H1 (cell line): ENCODE measurements at regions not wholly inside any gene's neighbourhood (a gene's known extent, or its start where the extent isn't known, plus 50 kb on each side); places are given as distances from the start of the nearest gene placed in this dataset.

ENCODE experiments used
- ATF3 ChIP-seq: IDR thresholded peaks from 2 replicates; pipeline ENCODE4 v1.6.1; 2011; ENCODE audit warnings: low read depth, mild to moderate bottlenecking, low read length; ENCODE audit not compliant: insufficient read depth
- CHD2 ChIP-seq: IDR thresholded peaks from 2 replicates; pipeline ENCODE4 v1.6.1; 2012; ENCODE audit warnings: low read length, improper control_type of control experiment
- CHD7 ChIP-seq: fragments of 300-600 bp; sonication (generic); IDR thresholded peaks from 2 replicates; pipeline ENCODE4 v1.7.1; 2012; ENCODE audit warnings: low read length, moderate library complexity, mild to moderate bottlenecking, inconsistent platforms; ENCODE audit not compliant: insufficient replicate concordance
- EP300 ChIP-seq, 2 experiments: IDR thresholded peaks; 1 replicate in 1 of 2; 2 replicates in 1 of 2; pipeline ENCODE4 v1.6.1; 2011 to 2012; ENCODE audit warnings: low read depth in 2 of 2, low read length in 2 of 2, mild to moderate bottlenecking in 2 of 2, borderline replicate concordance in 1 of 2, inconsistent platforms in 1 of 2, moderate library complexity in 1 of 2
- JUN ChIP-seq: IDR thresholded peaks from 2 replicates; pipeline ENCODE4 v1.6.1; 2011; ENCODE audit warnings: low read depth, mild to moderate bottlenecking, improper control_type of control experiment, low read length
- POU5F1 ChIP-seq: IDR thresholded peaks from 2 replicates; pipeline ENCODE4 v1.6.1; 2011; ENCODE audit warnings: low read depth, mild to moderate bottlenecking, low read length, moderate library complexity
- RBBP5 ChIP-seq: IDR thresholded peaks from 2 replicates; pipeline ENCODE4 v1.7.1; 2012; ENCODE audit warnings: low read depth, mild to moderate bottlenecking, inconsistent platforms, low read length, moderate library complexity, borderline replicate concordance
- RXRA ChIP-seq: IDR thresholded peaks from 2 replicates; pipeline ENCODE4 v1.6.1; 2011; ENCODE audit warnings: low read depth, mild to moderate bottlenecking, low read length, moderate library complexity; ENCODE audit not compliant: insufficient read depth
- SIN3A ChIP-seq, 2 experiments: IDR thresholded peaks in 1 of 2; conservative IDR thresholded peaks in 1 of 2; 2 replicates each; pipeline ENCODE4 v1.6.1; 2011 to 2012; ENCODE audit warnings: low read length in 2 of 2, improper control_type of control experiment in 1 of 2, low read depth in 1 of 2, mild to moderate bottlenecking in 1 of 2
- SIX5 ChIP-seq: IDR thresholded peaks from 2 replicates; pipeline ENCODE4 v1.6.1; 2011; ENCODE audit warnings: mild to moderate bottlenecking, low read depth, low read length
- TCF12 ChIP-seq: IDR thresholded peaks from 2 replicates; pipeline ENCODE4 v1.6.1; 2011; ENCODE audit warnings: low read depth, mild to moderate bottlenecking, low read length

- TF ChIP-seq CHD7: no peak
- no peak for TF ChIP-seq EP300 (IDR thresholded peaks at IDR 0.05; ENCODE audit: borderline replicate concordance in 1 of 2, low read depth in 2 of 2, low read length in 2 of 2)
- TF ChIP-seq TCF12: no peak
- no peak for TF ChIP-seq CHD2
- TF ChIP-seq ATF3: no peak
- TF ChIP-seq RXRA: no peak
- no peak for TF ChIP-seq SIX5
- no peak for TF ChIP-seq JUN
- TF ChIP-seq POU5F1: no peak
- TF ChIP-seq RBBP5: no peak
- no peak for TF ChIP-seq SIN3A (conservative IDR thresholded peaks at IDR 0.05 in 1 of 2, IDR thresholded peaks at IDR 0.05 in 1 of 2; ENCODE audit: low read depth in 1 of 2, low read length in 2 of 2)
Measured at GRCh38 chr19:28402701-28403290, 810.2 kb downstream of the UQCRFS1 start (continued).
